ENCODE measurements at regions not wholly inside any gene's neighbourhood (a gene's known extent, or its start where the extent isn't known, plus 50 kb on each side); places are given as distances from the start of the nearest gene placed in this dataset.

DNA sequence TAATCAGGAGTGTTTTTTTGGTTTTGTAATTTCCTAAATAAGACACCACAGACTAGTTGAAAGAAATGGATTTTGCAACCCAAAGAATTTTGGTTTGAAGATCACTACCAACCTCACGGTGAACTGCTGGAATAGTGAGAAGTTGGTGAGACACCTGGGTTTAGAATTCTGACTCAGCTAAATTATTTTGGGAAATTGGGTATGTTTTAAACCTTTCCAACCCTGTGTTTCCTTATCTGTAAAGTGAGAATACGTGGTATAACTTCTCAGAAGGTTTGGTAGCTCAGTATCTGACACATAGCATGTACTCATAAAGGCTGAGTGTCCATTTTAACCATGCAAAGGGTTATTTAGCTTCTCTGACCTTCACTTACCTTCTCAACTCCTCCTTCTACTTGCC is 261.9 kb downstream of the FOXA2 start:
- Histone ChIP-seq H3K4me2 (ENCODE audit: insufficient read depth, insufficient read length, low read length) (no peak overlapping the region), H3K23ac (ENCODE audit: insufficient read length, low read depth, low read length) (no peak overlapping the region), H3K56ac (ENCODE audit: insufficient read length, low read depth, low read length) (no peak overlapping the region), H4K20me1 (ENCODE audit: control insufficient read depth, insufficient read depth, insufficient read length) (no peaks in the 10 kb centered on the region), H3K9ac (ENCODE audit: extremely low read depth, insufficient read length, low read length) (no peak overlapping the region), H3K79me2 (ENCODE audit: insufficient read depth, low read length) (no peaks in the 10 kb centered on the region), H3K14ac (ENCODE audit: insufficient read depth, low read length) (no peak overlapping the region), H3K23me2 (ENCODE audit: insufficient read length, low read depth, low read length, poor library complexity, severe bottlenecking) (no peaks in the 10 kb centered on the region), H3K18ac (ENCODE audit: insufficient read length, low read depth, low read length) (no peak overlapping the region), H2BK5ac (ENCODE audit: insufficient read length, low read length) (no peak overlapping the region), H3K27me3 (ENCODE audit: insufficient read depth, low read length) (no peaks in the 10 kb centered on the region), H3K27ac (ENCODE audit: insufficient read length, low read depth, low read length) (no peak overlapping the region), H3K9me3 (ENCODE audit: control insufficient read depth, low read depth, low read length) (no peaks in the 10 kb centered on the region), H3K4me1 (ENCODE audit: insufficient read depth, low read length) (no peaks in the 10 kb centered on the region), H2BK15ac (ENCODE audit: low read depth, low read length) (no peak overlapping the region), H3K79me1 (ENCODE audit: insufficient read depth, low read depth, low read length, poor library complexity, severe bottlenecking) (no peaks in the 10 kb centered on the region), H2BK20ac (ENCODE audit: low read depth, low read length, poor library complexity, severe bottlenecking) (no peak overlapping the region), H4K8ac (replicated peaks; ENCODE audit: insufficient read length, low read depth, low read length) (no peak overlapping the region), H3T11ph (ENCODE audit: low read length) (no peak overlapping the region), H2AK5ac (ENCODE audit: insufficient read length, low read length) (no peak overlapping the region), H4K5ac (ENCODE audit: insufficient read length, low read depth, low read length) (no peak overlapping the region), H4K91ac (ENCODE audit: insufficient read length, low read depth, low read length) (no peak overlapping the region), H2BK12ac (ENCODE audit: insufficient read length, low read depth, low read length) (no peak overlapping the region), H2AFZ (ENCODE audit: low read length) (no peak overlapping the region), H3K4ac (ENCODE audit: low read depth, low read length) (no peak overlapping the region), H2BK120ac (ENCODE audit: low read depth, low read length, poor library complexity, severe bottlenecking) (no peak overlapping the region)
- no peak for DNase-seq
- Mint-ChIP-seq H3K27me3 (ENCODE audit: low read depth) (peaks cover 35% of the 10 kb centered on the region), H3K27ac (no peak overlapping the region), H3K9me3 (no peaks in the 10 kb centered on the region), H3K36me3 (ENCODE audit: insufficient read depth in 1 of 3, low read depth in 3 of 3) (no peaks in the 10 kb centered on the region), H3K4me1 (no peaks in the 10 kb centered on the region), H3K4me3 (no peak overlapping the region)
- no CpG with 5 or more reads among the region's 2 CpGs for WGBS (ENCODE audit: extremely low coverage, insufficient read length, low lambda C conversion rate)
- TF ChIP-seq, protein P1, sequence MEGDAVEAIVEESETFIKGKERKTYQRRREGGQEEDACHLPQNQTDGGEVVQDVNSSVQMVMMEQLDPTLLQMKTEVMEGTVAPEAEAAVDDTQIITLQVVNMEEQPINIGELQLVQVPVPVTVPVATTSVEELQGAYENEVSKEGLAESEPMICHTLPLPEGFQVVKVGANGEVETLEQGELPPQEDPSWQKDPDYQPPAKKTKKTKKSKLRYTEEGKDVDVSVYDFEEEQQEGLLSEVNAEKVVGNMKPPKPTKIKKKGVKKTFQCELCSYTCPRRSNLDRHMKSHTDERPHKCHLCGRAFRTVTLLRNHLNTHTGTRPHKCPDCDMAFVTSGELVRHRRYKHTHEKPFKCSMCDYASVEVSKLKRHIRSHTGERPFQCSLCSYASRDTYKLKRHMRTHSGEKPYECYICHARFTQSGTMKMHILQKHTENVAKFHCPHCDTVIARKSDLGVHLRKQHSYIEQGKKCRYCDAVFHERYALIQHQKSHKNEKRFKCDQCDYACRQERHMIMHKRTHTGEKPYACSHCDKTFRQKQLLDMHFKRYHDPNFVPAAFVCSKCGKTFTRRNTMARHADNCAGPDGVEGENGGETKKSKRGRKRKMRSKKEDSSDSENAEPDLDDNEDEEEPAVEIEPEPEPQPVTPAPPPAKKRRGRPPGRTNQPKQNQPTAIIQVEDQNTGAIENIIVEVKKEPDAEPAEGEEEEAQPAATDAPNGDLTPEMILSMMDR (conservative IDR thresholded peaks at IDR 0.05): no peak

Data from H9 (cell line).